ENCODE measurements at regions not wholly inside any gene's neighbourhood (a gene's known extent, or its start where the extent isn't known, plus 50 kb on each side); places are given as distances from the start of the nearest gene placed in this dataset.

DNA sequence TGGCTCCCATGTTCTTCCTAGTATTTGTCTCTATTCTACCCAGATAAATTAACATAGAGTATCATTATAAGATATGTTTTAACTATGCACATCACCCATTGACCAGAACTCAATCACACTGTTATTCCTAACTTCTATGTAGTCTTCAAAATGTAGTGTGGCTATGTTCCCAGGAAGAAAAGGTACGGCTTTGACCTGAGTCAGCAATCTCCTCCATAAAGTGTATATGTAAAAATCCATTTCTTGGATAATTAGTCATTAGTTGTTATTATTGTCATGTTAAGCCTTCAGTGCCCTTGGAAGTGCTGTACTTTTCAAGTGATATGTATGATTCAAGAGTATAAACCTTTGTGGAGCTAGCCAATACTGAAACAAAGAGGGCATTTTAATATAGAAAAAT lies 444.0 kb upstream of the ZWINT start:
- TF ChIP-seq, protein P1, sequence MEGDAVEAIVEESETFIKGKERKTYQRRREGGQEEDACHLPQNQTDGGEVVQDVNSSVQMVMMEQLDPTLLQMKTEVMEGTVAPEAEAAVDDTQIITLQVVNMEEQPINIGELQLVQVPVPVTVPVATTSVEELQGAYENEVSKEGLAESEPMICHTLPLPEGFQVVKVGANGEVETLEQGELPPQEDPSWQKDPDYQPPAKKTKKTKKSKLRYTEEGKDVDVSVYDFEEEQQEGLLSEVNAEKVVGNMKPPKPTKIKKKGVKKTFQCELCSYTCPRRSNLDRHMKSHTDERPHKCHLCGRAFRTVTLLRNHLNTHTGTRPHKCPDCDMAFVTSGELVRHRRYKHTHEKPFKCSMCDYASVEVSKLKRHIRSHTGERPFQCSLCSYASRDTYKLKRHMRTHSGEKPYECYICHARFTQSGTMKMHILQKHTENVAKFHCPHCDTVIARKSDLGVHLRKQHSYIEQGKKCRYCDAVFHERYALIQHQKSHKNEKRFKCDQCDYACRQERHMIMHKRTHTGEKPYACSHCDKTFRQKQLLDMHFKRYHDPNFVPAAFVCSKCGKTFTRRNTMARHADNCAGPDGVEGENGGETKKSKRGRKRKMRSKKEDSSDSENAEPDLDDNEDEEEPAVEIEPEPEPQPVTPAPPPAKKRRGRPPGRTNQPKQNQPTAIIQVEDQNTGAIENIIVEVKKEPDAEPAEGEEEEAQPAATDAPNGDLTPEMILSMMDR (conservative IDR thresholded peaks at IDR 0.05; ENCODE audit: low read depth in 2 of 2), result no peak
- no peak for TF ChIP-seq POLR2AphosphoS5 (IDR thresholded peaks at IDR 0.05; ENCODE audit: low read depth)
- TF ChIP-seq, protein P2, sequence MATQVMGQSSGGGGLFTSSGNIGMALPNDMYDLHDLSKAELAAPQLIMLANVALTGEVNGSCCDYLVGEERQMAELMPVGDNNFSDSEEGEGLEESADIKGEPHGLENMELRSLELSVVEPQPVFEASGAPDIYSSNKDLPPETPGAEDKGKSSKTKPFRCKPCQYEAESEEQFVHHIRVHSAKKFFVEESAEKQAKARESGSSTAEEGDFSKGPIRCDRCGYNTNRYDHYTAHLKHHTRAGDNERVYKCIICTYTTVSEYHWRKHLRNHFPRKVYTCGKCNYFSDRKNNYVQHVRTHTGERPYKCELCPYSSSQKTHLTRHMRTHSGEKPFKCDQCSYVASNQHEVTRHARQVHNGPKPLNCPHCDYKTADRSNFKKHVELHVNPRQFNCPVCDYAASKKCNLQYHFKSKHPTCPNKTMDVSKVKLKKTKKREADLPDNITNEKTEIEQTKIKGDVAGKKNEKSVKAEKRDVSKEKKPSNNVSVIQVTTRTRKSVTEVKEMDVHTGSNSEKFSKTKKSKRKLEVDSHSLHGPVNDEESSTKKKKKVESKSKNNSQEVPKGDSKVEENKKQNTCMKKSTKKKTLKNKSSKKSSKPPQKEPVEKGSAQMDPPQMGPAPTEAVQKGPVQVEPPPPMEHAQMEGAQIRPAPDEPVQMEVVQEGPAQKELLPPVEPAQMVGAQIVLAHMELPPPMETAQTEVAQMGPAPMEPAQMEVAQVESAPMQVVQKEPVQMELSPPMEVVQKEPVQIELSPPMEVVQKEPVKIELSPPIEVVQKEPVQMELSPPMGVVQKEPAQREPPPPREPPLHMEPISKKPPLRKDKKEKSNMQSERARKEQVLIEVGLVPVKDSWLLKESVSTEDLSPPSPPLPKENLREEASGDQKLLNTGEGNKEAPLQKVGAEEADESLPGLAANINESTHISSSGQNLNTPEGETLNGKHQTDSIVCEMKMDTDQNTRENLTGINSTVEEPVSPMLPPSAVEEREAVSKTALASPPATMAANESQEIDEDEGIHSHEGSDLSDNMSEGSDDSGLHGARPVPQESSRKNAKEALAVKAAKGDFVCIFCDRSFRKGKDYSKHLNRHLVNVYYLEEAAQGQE (IDR thresholded peaks at IDR 0.05; ENCODE audit: unreplicated experiment), result no peak
